GM18507 (cell line): ENCODE measurements at regions not wholly inside any gene's neighbourhood (a gene's known extent, or its start where the extent isn't known, plus 50 kb on each side); places are given as distances from the start of the nearest gene placed in this dataset.

Experiments used
- DNase-seq: peaks from one replicate; pipeline ENCODE4 v3.0.0; 2011; ENCODE audit warnings: low read depth; ENCODE audit not compliant: insufficient read length; ENCODE audit errors: extremely low spot score
- FAIRE-seq: peaks from 2 replicates; lab custom pipeline; 2011; peaks lifted over from hg19 to GRCh38; lab: Jason Lieb, UNC

- FAIRE-seq = no peak
- no peak for DNase-seq
Measured at GRCh38 chr2:191627518-191627917, 50.4 kb upstream of the NABP1 start.
